ENCODE measurements at regions not wholly inside any gene's neighbourhood (a gene's known extent, or its start where the extent isn't known, plus 50 kb on each side); places are given as distances from the start of the nearest gene placed in this dataset.

DNA sequence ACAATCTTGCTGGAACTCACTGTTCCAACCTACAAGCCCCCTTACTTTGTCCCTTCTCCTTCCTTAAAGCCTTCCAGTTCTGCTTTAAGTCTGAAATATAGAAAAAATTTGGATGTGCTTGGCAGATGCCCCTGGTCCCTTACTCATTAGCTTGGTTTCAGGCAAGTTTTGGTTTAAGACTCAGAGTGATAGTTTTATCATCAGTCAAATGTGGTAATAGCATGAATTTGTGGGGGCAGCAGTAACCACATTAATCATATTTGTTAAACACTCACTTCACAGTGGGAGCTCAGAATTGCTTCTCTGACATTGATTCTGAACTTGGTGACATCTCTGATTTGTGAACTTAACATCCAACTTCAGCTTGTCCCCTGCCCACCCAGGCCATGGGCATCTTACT is 58.3 kb upstream of the ALDH1A3 start:
- no peak for TF ChIP-seq EP300 (IDR thresholded peaks at IDR 0.05)
- TF ChIP-seq, protein P1, sequence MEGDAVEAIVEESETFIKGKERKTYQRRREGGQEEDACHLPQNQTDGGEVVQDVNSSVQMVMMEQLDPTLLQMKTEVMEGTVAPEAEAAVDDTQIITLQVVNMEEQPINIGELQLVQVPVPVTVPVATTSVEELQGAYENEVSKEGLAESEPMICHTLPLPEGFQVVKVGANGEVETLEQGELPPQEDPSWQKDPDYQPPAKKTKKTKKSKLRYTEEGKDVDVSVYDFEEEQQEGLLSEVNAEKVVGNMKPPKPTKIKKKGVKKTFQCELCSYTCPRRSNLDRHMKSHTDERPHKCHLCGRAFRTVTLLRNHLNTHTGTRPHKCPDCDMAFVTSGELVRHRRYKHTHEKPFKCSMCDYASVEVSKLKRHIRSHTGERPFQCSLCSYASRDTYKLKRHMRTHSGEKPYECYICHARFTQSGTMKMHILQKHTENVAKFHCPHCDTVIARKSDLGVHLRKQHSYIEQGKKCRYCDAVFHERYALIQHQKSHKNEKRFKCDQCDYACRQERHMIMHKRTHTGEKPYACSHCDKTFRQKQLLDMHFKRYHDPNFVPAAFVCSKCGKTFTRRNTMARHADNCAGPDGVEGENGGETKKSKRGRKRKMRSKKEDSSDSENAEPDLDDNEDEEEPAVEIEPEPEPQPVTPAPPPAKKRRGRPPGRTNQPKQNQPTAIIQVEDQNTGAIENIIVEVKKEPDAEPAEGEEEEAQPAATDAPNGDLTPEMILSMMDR (IDR thresholded peaks at IDR 0.05), result no peak
